Neuronal stem cell (in vitro differentiated cells): ENCODE measurements at regions not wholly inside any gene's neighbourhood (a gene's known extent, or its start where the extent isn't known, plus 50 kb on each side); places are given as distances from the start of the nearest gene placed in this dataset.

Source experiments
- DNase-seq: peaks from one replicate; pipeline ENCODE4 v3.0.0-alpha.2; 2013; ENCODE audit warnings: low spot score
- H2AFZ ChIP-seq: one replicate; pipeline ENCODE4 v1.6.1; 2013; ENCODE audit warnings: mild to moderate bottlenecking, low read length, inconsistent platforms
- H2AK5ac ChIP-seq: 2 replicates; pipeline ENCODE4 v1.6.1; 2013; ENCODE audit warnings: low read depth, mild to moderate bottlenecking, inconsistent platforms, low read length, moderate library complexity, mixed read lengths
- H2BK120ac ChIP-seq: 2 replicates; pipeline ENCODE4 v1.6.1; 2013; ENCODE audit warnings: low read depth, mild to moderate bottlenecking, inconsistent platforms, low read length, moderate library complexity, mixed read lengths
- H2BK12ac ChIP-seq: one replicate; pipeline ENCODE4 v1.6.1; 2013; ENCODE audit warnings: low read length, inconsistent platforms
- H2BK15ac ChIP-seq: 2 replicates; pipeline ENCODE4 v1.6.1; 2013; ENCODE audit warnings: mild to moderate bottlenecking, low read length, inconsistent platforms, mixed read lengths
- H2BK5ac ChIP-seq: one replicate; pipeline ENCODE4 v1.6.1; 2013; ENCODE audit warnings: inconsistent platforms, mild to moderate bottlenecking, low read length, moderate library complexity
- H3K14ac ChIP-seq: one replicate; pipeline ENCODE4 v1.6.1; 2013; ENCODE audit warnings: low read length, inconsistent platforms
- H3K18ac ChIP-seq: 2 replicates; pipeline ENCODE4 v1.6.1; 2013; ENCODE audit warnings: low read length, inconsistent platforms
- H3K23ac ChIP-seq: 2 replicates; pipeline ENCODE4 v1.6.1; 2013; ENCODE audit warnings: low read depth, mild to moderate bottlenecking, mixed read lengths, low read length, inconsistent platforms; ENCODE audit not compliant: poor library complexity
- H3K27ac ChIP-seq: replicated peaks from 3 replicates; pipeline ENCODE4 v1.5.1; 2013; ENCODE audit warnings: low read length, inconsistent platforms
- H3K27me3 ChIP-seq, 3 experiments: 2 replicates each; pipeline ENCODE4 v1.6.1; 2013; ENCODE audit warnings: low read length in 3 of 3, mild to moderate bottlenecking in 2 of 3, inconsistent platforms in 1 of 3, low read depth in 1 of 3, mixed read lengths in 1 of 3, moderate library complexity in 1 of 3; ENCODE audit not compliant: control insufficient read depth in 3 of 3, insufficient read depth in 3 of 3
- H3K36me3 ChIP-seq, 2 donors: replicated peaks in 1 of 2; 2 replicates each; pipeline ENCODE4 v1.6.1; 2013; ENCODE audit warnings: low read length in 2 of 2; ENCODE audit not compliant: control insufficient read depth in 2 of 2, insufficient read depth in 2 of 2
- H3K4ac ChIP-seq: 2 replicates; pipeline ENCODE4 v1.6.1; 2013; ENCODE audit warnings: inconsistent platforms, mild to moderate bottlenecking, low read length, moderate library complexity
- H3K4me1 ChIP-seq, 2 donors: 1 replicate in 1 of 2; 2 replicates in 1 of 2; pipeline ENCODE4 v1.6.1; 2013; ENCODE audit warnings: low read length in 2 of 2, low read depth in 1 of 2; ENCODE audit not compliant: control insufficient read depth in 2 of 2, insufficient read depth in 1 of 2
- H3K4me2 ChIP-seq: one replicate; pipeline ENCODE4 v1.6.1; 2013; ENCODE audit warnings: mild to moderate bottlenecking, low read length, inconsistent platforms; ENCODE audit not compliant: insufficient read depth, poor library complexity, severe bottlenecking
- H3K4me3 ChIP-seq, 2 donors: 2 replicates each; pipeline ENCODE4 v1.5.1; 2013; ENCODE audit warnings: low read length in 2 of 2, mild to moderate bottlenecking in 2 of 2, inconsistent platforms in 1 of 2, moderate library complexity in 1 of 2
- H3K79me1 ChIP-seq: one replicate; pipeline ENCODE4 v1.6.1; 2013; ENCODE audit warnings: low read depth, mild to moderate bottlenecking, inconsistent platforms, low read length, moderate library complexity
- H3K9ac ChIP-seq: one replicate; pipeline ENCODE4 v1.6.1; 2013; ENCODE audit warnings: mild to moderate bottlenecking, low read depth, low read length, inconsistent platforms; ENCODE audit not compliant: poor library complexity
- H3K9me3 ChIP-seq, 2 donors: replicated peaks in 1 of 2; 2 replicates each; pipeline versions ENCODE3 to v1.6.1; 2013; ENCODE audit warnings: low read length in 2 of 2, mild to moderate bottlenecking in 2 of 2, inconsistent platforms in 1 of 2, low read depth in 1 of 2, mixed read lengths in 1 of 2, moderate library complexity in 1 of 2; ENCODE audit not compliant: control insufficient read depth in 2 of 2, insufficient read depth in 1 of 2
- H4K8ac ChIP-seq: one replicate; pipeline ENCODE4 v1.6.1; 2013; ENCODE audit warnings: low read depth, mild to moderate bottlenecking, inconsistent platforms, low read length, moderate library complexity
- H4K91ac ChIP-seq: one replicate; pipeline ENCODE4 v1.6.1; 2013; ENCODE audit warnings: low read length, low read depth, mild to moderate bottlenecking, inconsistent platforms; ENCODE audit not compliant: poor library complexity
- WGBS, 2 donors: extraction: QIAGEN DNeasy Blood & Tissue Kit; methylation state at CpG; one replicate each; pipeline ENCODE4 v1.1.7; 2013; ENCODE audit warnings: missing lambda C conversion rate in 2 of 2, mixed read lengths in 1 of 2; ENCODE audit not compliant: insufficient read length in 2 of 2, insufficient replicate concordance in 1 of 2; ENCODE audit errors: extremely low coverage in 2 of 2; 5-methylcytosine and 5-hydroxymethylcytosine counted together

DNA sequence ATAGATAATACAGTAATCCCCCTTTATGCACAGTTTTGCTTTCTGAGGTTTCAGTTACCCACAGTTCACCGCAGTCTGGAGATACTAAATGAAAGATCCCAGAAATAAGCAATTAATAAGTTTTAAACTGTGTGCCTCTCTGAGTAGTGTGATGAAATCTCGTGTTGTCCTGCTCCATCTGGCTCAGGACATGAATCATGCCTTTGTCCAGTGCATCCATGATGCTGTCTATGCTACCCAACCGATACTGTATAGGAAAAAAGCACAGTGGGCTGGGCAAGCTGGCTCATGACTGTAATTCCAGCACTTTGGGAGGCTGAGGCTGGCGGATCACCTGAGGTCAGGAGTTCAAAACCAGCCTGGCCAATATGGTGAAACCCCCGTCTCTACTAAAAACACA lies 85.0 kb upstream of the SLC2A1 start:
- peaks cover 0 to 7% of the 10 kb centered on the region in 2 donors for H3K4me1 ChIP-seq
- no peak overlapping the region for H3K4me2 ChIP-seq
- H2BK15ac ChIP-seq = no peak overlapping the region
- H3K23ac ChIP-seq = no peak overlapping the region
- H3K14ac ChIP-seq = no peak overlapping the region
- no peaks in the 10 kb centered on the region for H3K36me3 ChIP-seq
- H2AK5ac ChIP-seq = no peak overlapping the region
- no peak overlapping the region for H3K4me3 ChIP-seq
- no peak overlapping the region for H3K27ac ChIP-seq
- no peak overlapping the region for H2BK5ac ChIP-seq
- H2AFZ ChIP-seq = no peak overlapping the region
- no peak overlapping the region for H3K9ac ChIP-seq
- no peak for DNase-seq
- H2BK12ac ChIP-seq = no peak overlapping the region
- no peak overlapping the region for H3K18ac ChIP-seq
- no peak overlapping the region for H4K8ac ChIP-seq
- H3K9me3 ChIP-seq = peaks cover 0 to 8% of the 10 kb centered on the region in 2 donors
- no CpG with 5 or more reads among the region's 5 CpGs for WGBS, 2 donors
- H3K4ac ChIP-seq = no peak overlapping the region
- H4K91ac ChIP-seq = no peak overlapping the region
- no peaks in the 10 kb centered on the region for H3K27me3 ChIP-seq
- H3K79me1 ChIP-seq = no peaks in the 10 kb centered on the region
- no peak overlapping the region for H2BK120ac ChIP-seq

GRCh38 chr1:43042773-43043457 lies 84.2 kb upstream of the SLC2A1 start:
- Histone ChIP-seq H3K4me1 (peaks cover 0 to 8% of the 10 kb centered on the region in 2 donors), H3K9me3 (peaks cover 0 to 8% of the 10 kb centered on the region in 2 donors), H3K27ac (no peak overlapping the region), H2AFZ (no peak overlapping the region), H3K18ac (peak overlapping the region; percentile 20), H3K79me1 (no peaks in the 10 kb centered on the region), H2BK15ac (peak overlapping the region; percentile 40), H2AK5ac (peak overlapping the region; percentile 66), H3K27me3 (no peaks in the 10 kb centered on the region), H3K4me2 (no peak overlapping the region), H2BK12ac (peak overlapping the region; percentile 36), H3K4me3 (no peak overlapping the region), H3K23ac (no peak overlapping the region), H4K8ac (no peak overlapping the region), H3K4ac (no peak overlapping the region), H3K14ac (no peak overlapping the region), H4K91ac (no peak overlapping the region), H3K36me3 (no peaks in the 10 kb centered on the region), H2BK120ac (no peak overlapping the region), H3K9ac (no peak overlapping the region), H2BK5ac (no peak overlapping the region)
- DNase-seq = no peak
- no CpG with 5 or more reads among the region's 3 CpGs for whole genome bisulfite sequencing, 2 donors

DNA sequence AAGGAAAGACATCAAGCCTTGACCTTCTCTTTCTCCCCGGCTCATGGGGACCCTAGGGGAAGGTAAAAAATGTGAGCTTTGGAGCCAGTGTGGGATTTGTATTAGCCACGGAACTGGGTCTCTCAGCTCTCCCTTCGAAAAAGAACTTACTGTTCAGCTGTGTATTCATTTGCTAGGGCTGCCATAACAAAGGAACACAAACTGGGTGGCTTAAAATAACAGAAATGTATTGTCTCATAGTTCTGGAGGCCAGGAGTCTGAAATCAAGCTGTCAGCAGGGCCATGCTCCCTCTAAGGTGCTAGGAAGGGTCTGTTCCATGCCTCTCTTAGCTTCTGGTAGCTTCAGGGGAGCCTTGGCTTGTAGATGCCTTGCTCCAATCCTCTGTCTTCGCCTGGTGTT lies 83.5 kb upstream of the SLC2A1 start:
- Histone ChIP-seq H3K27ac (no peak overlapping the region), H3K79me1 (no peaks in the 10 kb centered on the region), H3K18ac (no peak overlapping the region), H4K8ac (no peak overlapping the region), H3K4me2 (no peak overlapping the region), H3K23ac (no peak overlapping the region), H3K4me3 (no peak overlapping the region), H2AK5ac (no peak overlapping the region), H2BK15ac (no peak overlapping the region), H4K91ac (no peak overlapping the region), H3K27me3 (no peaks in the 10 kb centered on the region), H3K4me1 (peaks cover 0 to 8% of the 10 kb centered on the region in 2 donors), H2BK120ac (no peak overlapping the region), H2BK12ac (no peak overlapping the region), H3K9me3 (peaks cover 0 to 8% of the 10 kb centered on the region in 2 donors), H2BK5ac (no peak overlapping the region), H3K36me3 (no peaks in the 10 kb centered on the region), H3K4ac (no peak overlapping the region), H3K9ac (no peak overlapping the region), H2AFZ (peak overlapping the region; percentile 6), H3K14ac (no peak overlapping the region)
- WGBS, 2 donors = no CpG with 5 or more reads among the region's 4 CpGs
- no peak for DNase-seq

DNA sequence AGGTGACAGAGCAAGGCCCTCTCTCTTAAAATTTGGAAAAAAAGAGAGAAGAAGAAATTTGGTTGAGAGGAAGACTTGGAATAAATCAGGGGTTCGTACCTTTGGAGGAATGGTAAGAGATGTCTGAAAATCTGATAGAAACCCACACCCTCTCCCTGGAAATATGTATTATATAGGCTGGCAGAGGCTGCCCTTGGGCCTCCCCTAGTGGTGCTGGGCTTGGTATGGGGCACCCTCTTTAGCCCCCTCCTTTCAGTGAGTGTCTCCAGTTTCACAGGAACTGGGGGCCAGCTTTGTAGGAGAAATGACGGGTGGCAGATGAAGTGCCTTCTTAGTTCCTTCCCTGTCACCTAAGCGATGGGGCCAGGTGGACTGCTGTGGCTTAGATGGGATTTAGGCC lies 82.9 kb upstream of the SLC2A1 start:
- DNase-seq = no peak
- H4K8ac ChIP-seq = no peak overlapping the region
- no peak overlapping the region for H2BK15ac ChIP-seq
- H4K91ac ChIP-seq = no peak overlapping the region
- H2BK12ac ChIP-seq = no peak overlapping the region
- H3K4me2 ChIP-seq = no peak overlapping the region
- H3K79me1 ChIP-seq = no peaks in the 10 kb centered on the region
- H3K9me3 ChIP-seq = peaks cover 0 to 3% of the 10 kb centered on the region in 2 donors
- no CpG with 5 or more reads among the region's 3 CpGs for WGBS, 2 donors
- H3K27ac ChIP-seq = no peak overlapping the region
- H3K14ac ChIP-seq = no peak overlapping the region
- H3K4me1 ChIP-seq = peaks cover 2 to 12% of the 10 kb centered on the region in 2 donors
- no peak overlapping the region for H3K18ac ChIP-seq
- no peak overlapping the region for H3K9ac ChIP-seq
- no peak overlapping the region for H2BK5ac ChIP-seq
- no peak overlapping the region for H2BK120ac ChIP-seq
- H3K27me3 ChIP-seq = no peaks in the 10 kb centered on the region
- no peak overlapping the region for H3K23ac ChIP-seq
- no peak overlapping the region for H2AK5ac ChIP-seq
- H2AFZ ChIP-seq = no peak overlapping the region
- H3K4ac ChIP-seq = no peak overlapping the region
- no peaks in the 10 kb centered on the region for H3K36me3 ChIP-seq
- H3K4me3 ChIP-seq = no peak overlapping the region
